Raji (cell line): ENCODE measurements at regions not wholly inside any gene's neighbourhood (a gene's known extent, or its start where the extent isn't known, plus 50 kb on each side); places are given as distances from the start of the nearest gene placed in this dataset.

ENCODE experiments used
- POLR2A ChIP-seq: IDR thresholded peaks from 2 replicates; pipeline ENCODE4 v1.6.1; 2011; ENCODE audit warnings: low read depth, low read length, control low read depth; ENCODE audit not compliant: insufficient read depth

DNA sequence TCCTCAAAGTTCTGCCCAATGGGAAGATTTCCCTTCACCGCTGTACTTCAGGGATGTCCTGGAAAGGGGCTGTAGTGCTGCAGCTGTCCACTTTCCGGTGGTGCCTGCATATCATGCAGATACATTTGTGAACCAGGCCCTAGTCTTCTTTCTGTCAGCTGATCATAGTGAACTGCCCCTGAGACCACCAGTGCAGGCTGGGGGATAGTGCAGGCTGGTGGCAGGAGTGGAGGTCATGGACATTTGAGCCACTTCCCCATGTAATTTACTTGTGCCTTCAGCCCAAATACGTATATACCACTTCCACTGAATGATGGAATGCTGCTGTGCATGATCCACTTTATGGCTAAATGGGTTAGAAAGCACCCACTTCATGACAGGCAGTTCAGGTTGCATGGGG is 120.0 kb downstream of the ZNF280B start:
- TF ChIP-seq POLR2A: no peak

DNA sequence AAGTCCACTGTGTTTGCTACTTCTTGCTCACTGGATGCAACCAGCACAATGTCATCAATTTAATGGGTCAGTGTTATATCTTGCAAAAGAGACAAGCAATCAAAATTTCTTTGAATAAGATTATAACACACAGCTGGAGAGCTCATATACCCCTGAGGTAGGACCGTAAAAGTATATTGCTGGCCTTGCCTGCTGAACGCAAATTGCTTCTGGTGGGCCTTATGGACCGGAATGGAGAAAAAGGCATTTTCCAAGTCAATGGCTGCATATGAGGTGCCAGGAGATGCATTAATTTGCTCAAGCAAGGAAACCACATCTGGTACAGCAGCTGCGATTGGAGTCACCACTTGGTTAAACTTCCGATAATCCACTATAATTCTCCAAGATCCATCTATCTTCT is 119.1 kb downstream of the ZNF280B start:
- TF ChIP-seq POLR2A: no peak

DNA sequence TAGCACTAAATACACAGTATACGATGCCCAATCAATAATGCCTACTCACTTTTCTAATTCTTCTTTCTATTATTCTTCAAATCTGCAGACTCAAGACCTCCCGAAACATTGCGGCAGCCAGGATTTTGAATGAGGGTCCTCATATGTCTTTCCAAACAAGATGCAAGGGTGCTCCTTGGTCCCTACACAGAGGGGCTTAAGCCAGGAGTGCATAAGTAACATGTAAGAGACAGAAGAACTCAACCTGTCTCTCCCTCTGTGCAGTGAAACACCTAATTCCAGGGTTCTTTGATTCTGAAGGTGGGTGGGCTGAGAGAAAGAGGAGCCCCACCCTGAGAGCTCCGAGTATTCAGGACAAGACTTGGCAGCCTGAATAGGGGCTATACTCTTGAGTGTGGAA is 117.6 kb downstream of the ZNF280B start:
- TF ChIP-seq POLR2A: no peak

DNA sequence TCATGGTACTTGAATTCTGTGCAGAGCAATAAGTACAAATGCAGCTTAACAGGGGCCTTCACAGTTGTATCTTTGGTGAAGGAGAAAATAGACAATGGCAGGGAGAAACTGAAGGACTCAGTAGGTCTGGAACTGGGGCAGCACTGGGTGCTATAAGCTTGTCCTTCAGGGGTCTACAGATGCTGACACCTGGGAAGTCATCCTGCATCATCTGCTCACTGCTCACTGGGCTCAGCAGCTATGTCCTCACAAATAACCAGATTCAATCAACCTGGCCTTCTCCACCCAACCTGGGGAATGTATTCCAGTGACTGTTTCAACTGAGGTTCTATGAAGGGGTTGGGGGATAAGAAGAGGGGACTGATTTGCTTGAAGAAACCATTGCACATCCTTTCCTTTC is 117.0 kb downstream of the ZNF280B start:
- no peak for TF ChIP-seq POLR2A

DNA sequence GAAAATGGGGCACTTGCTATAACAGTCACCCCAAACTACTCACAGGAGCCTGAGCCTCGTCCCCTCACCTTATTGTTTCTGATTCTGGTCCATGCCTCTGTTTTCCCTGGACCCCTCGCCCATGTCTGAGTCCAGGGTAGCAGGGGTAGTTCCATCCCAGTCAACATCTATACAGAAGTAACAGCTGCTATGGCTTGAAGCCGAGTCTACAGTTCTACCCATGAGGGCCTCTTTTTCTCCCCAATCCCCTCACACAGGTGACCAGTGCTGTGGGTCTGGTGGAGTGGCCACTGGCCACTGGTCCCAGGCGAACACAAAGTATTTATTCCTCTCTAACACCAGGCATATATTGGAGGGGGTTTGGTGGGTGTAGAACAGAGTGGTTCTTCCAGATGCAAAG is 116.4 kb downstream of the ZNF280B start:
- TF ChIP-seq POLR2A: no peak

DNA sequence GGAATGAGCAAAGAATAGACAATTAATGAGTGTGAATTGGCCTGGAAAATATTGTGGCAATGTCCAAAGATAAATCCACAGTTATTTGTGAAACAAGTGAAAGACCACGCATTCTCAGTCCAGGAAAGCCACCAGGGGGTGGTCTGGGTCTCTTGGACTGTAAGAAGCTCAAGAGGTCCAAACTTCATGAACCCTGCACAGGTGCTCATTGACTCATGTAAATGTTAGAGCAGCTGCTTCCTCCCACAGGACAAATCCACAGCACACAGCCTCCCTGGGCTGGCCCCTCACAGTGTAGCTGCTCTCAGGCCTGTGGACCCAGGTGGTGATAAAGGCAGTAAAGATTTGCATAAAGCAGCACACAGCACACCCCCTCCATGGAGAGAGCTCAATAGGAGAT is 114.0 kb downstream of the ZNF280B start:
- no peak; the same call in 1 of the 2 replicates for TF ChIP-seq POLR2A

DNA sequence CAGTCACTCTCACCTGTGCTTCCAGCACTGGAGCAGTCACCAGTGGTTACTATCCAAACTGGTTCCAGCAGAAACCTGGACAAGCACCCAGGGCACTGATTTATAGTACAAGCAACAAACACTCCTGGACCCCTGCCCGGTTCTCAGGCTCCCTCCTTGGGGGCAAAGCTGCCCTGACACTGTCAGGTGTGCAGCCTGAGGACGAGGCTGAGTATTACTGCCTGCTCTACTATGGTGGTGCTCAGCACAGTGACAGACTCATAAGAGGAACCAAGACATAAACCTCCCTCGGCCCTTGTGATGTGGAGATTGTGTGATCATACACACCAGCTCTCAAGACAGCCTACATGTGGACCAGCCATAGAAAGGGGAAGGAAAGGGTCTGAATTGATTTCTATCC is 113.3 kb downstream of the ZNF280B start:
- TF ChIP-seq POLR2A: peak; percentile 53; the same call in 1 of the 2 replicates

DNA sequence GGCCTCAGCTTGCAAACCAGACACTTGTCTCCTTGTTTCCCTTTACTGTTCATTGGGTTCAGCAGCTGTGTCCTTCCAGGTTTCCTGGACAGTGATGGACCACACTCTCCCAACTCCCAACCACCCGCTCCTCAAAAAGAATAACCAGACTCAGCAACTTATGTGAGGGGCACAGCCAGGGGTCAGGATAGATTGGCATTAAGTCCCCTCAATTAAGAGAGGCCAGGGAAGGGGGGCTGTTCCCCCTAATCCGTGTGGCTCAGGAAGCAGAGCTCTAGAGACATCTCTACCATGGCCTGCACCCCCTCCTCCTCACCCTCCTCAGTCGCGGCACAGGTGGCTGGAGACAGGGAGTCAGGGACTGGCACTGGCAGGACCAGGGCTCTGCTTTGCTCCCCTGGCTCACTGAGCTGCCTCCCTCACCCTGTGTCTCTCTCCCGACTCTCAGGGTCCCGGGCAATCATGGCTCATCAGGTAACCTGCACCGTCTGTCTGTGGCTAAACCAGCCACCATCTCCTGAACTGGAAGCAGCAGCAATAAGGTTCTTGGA is 111.7 kb downstream of the ZNF280B start:
- TF ChIP-seq POLR2A: no peak

DNA sequence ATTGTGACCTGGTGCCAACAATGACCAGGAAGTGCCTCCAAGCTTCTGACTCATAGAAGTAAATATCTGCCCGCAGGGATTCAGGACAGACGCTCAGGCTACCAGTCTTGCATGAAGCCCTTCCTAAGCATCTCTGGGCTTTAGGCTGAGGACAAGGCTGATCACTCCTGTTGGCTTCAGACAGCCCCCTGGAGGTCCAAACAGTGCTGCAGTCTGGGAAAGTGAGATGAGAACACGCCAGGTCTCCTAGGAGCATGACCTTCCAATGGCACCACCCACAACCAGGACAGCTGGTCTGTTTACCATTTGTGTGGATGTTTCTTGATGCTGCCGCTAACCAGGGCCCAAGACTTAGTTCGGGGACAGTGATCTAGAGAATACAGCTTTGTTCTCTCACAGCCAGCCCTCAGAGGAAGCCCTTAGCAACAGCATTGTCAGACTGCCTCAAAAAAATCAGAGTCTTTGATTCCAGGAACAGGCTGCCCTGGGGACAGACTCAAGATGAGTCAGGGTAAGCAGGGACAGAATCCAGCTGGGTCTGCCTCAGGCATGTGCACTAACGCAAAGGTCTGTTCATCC is 111.2 kb downstream of the ZNF280B start:
- no peak for TF ChIP-seq POLR2A

DNA sequence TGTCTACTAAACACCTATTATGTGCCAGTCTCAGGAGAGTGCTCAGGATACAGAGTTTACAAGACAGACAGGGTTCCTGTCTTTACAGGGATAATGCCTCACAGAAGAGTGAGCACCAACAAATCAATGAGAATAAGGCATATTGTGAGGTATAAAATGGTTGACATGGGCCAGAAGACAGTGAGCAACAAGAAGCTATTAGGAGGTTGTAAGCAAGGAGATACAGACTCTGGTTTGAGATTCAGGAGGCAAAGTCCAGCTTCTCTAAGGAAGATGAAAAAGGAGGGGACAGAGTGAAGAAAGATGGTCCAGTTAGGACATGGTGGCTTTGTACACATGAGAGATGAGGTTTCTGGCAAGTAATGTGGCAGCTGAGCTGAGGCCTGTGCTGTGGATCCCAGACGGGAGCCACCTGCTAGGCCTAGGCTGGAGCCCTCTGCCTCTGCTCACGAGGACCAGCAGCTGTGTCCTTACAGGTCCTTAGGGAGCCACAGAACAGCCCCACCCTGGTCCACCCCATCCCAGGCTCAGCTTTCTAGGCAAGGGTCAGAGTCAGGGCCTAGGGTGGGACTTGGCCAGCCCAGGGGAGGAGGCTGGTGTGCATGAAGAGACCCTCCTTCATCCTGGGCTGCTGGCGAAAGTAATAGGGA is 110.5 kb downstream of the ZNF280B start:
- TF ChIP-seq POLR2A: no peak

DNA sequence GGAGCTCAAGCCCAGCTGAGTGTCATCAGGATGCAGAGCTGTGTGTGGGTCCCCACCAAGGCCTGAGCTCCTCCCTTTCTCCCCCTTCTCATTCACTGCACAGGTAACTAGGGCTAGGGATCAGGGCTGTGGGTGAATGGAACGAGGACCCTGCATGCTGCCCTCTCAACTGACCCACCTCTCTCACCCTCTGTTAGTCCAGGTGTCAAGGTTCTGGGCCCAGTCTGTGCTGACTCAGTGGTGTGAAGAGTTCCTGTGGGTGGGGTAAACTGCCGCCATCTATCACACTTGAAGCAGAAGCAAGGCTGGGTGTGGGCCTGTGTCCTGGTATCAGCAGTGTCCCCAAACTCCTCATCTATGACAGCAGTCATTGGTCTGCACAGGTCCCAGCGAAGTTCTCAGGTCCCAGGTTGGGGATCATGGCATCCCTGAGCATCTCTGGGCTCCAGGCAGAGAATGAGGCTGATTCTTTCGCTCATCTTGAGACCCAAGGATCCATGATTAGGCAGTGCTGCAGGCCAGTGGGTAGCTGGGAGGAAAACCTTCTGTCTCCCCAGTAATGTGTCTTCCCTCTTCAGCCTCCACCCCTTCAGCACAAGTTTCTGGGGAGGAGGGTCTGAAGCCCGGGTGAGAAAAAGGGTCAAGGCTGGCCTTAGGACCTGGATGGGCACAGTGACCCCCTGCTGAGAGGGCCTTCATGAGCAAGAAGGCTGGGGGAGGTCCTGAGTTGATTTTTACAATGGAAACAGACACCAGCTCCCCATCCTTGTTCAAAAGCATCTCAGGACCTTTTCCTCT is 109.8 kb downstream of the ZNF280B start:
- TF ChIP-seq POLR2A: no peak

DNA sequence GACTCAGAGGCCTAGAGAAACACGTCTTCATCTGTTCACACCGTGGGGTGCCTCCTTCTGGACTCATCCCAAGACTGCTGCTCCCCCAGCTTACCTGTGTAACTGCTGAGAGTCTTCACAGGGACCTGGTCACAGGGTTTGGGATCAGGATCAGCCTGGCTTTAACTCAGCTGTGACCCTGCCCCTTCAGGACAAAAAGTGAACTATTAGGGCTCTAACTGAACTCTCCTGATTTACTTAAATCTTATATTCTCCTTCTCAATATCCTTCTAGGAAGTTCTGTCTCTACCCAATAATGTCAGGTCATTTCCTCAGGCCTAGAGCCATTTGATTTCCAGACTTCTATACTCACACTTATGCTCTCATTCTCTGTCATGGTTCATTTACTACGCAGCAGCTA is 108.4 kb downstream of the ZNF280B start:
- no peak for TF ChIP-seq POLR2A

DNA sequence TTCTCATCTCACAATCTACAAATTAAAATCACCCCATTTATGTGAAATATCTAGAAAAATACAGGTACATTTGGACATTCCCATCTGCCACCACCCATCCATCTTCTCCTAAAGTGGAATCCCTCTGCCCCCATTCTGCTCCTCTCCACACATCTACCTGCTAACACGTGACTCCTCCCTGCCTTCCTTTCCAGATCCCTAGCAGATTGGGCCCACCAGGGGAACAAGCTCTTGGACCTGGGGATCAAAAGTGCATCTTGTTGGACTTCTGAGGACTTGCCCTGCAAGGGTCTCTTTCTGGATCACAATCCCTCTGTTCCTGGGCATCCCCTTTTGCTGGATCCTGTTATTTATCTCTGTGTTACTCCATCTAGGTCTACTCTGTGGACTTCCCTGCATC is 107.6 kb downstream of the ZNF280B start:
- no peak for TF ChIP-seq POLR2A

DNA sequence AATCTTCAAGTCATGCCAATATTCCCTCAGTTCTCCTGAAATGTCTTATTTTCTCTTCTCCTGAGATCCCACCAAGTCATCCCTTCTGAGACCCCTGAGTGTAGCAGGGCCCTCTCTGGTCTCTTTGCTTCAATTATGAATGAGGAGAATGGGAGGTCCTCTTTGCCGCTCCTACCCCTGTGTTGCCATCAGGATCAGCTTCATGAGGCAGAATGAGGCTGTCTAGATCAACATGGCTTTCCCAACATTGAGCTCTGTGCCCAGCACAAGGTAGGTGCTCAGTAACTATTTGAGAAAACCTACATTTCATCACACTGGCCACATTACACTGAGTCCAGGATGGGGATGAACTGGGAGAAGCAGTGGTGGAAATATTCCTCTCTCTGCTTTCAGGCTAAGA is 107.2 kb downstream of the ZNF280B start:
- no peak for TF ChIP-seq POLR2A

DNA sequence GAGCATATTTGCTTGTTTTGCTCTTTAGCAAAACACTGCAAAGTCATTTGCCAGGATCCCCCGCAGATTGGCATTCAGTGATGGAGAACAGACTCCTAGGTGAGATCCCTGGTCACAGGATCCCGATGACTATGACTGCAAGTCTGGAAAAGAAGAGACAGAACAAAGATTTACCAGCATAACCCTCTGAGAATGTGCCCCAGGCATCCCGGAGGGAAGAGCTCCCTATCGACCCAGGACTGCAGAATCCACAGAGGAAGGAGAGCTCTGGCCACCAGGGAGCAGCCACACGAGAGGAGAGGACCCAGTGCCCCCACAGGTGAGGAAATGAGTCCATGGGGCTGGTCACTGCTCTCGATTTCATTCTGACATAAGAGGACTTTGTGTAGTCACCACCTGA is 105.2 kb downstream of the ZNF280B start:
- TF ChIP-seq POLR2A: no peak

DNA sequence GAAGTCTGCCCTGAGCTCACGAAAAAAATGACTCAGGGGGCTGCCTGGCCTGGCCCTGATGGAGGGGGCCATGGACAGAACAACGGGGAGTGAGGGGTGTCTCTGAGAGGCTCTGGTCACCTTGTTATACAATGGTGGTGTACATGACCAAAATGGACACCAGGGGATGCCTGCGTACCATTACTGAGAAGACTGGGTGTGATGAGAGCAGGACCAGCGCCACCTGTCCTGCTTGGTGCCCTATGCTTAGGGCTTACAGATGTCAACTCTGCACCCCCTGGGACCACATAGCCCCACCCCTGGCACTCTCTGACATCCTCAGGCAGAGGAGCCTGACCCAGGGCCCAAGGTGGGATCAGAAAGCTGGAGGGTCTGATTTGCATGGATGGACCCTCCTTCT is 104.8 kb downstream of the ZNF280B start:
- TF ChIP-seq POLR2A: no peak

DNA sequence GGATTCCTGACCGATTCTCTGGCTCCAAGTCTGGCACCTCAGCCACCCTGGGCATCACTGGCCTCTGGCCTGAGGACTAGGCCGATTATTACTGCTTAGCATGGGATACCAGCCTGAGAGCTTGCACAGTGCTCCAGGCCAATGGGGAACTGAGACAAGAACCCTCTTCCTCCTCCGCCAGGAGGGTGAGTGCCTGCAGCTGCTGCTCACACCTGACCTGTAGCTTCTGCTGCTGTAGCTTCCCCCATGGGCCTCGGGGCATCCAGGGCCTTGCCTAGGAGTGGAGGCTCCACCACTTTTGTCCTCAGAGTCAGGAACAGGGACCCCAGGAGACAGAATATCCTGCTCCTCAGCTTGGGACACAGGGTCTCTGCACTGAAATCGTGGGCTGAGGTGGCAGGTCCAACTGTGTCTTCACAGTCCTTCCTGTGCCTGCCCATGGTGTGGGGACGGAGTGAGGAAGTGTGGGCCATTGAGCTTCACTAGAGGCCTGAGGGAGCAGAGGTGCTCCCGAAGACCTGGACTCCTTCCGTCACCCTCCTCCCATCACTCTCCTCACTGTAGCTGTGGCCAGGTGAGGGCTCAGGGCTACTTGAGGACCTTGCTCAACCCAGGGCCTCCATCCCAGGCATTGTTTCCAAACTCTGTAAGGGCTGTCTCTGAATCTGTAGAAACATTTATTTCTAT is 103.8 kb downstream of the ZNF280B start:
- peak; percentile 15; the same call in 1 of the 2 replicates for TF ChIP-seq POLR2A
